Thyroid gland (tissue), 4 donors: ENCODE measurements at regions not wholly inside any gene's neighbourhood (a gene's known extent, or its start where the extent isn't known, plus 50 kb on each side); places are given as distances from the start of the nearest gene placed in this dataset.

ENCODE experiments used
- POLR2A ChIP-seq, 2 donors: fragments of 450-650 bp; IDR thresholded peaks; one replicate each; pipeline ENCODE4 v1.6.1; 2017; ENCODE audit warnings: antibody characterized with exemption in 2 of 2, mild to moderate bottlenecking in 2 of 2, moderate library complexity in 1 of 2
- TF ChIP-seq, protein P1 (sequence below), 6 experiments: fragments of 200-600 bp in 3 of 6; fragments of 450-650 bp in 3 of 6; sonication (generic) in 3 of 6; IDR thresholded peaks; one replicate each; pipeline ENCODE4 v1.5.1; 2016 to 2019; ENCODE audit warnings: antibody characterized with exemption in 6 of 6, mild to moderate bottlenecking in 2 of 6, inconsistent platforms in 1 of 6, moderate library complexity in 1 of 6

GRCh38 chr1:94298861-94299260 lies 61.5 kb upstream of the ARHGAP29 start:
- TF ChIP-seq POLR2A (IDR thresholded peaks at IDR 0.05) = no peak
- TF ChIP-seq, protein P1, sequence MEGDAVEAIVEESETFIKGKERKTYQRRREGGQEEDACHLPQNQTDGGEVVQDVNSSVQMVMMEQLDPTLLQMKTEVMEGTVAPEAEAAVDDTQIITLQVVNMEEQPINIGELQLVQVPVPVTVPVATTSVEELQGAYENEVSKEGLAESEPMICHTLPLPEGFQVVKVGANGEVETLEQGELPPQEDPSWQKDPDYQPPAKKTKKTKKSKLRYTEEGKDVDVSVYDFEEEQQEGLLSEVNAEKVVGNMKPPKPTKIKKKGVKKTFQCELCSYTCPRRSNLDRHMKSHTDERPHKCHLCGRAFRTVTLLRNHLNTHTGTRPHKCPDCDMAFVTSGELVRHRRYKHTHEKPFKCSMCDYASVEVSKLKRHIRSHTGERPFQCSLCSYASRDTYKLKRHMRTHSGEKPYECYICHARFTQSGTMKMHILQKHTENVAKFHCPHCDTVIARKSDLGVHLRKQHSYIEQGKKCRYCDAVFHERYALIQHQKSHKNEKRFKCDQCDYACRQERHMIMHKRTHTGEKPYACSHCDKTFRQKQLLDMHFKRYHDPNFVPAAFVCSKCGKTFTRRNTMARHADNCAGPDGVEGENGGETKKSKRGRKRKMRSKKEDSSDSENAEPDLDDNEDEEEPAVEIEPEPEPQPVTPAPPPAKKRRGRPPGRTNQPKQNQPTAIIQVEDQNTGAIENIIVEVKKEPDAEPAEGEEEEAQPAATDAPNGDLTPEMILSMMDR (IDR thresholded peaks at IDR 0.05) = no peak
